ENCODE measurements at regions not wholly inside any gene's neighbourhood (a gene's known extent, or its start where the extent isn't known, plus 50 kb on each side); places are given as distances from the start of the nearest gene placed in this dataset.

DNA sequence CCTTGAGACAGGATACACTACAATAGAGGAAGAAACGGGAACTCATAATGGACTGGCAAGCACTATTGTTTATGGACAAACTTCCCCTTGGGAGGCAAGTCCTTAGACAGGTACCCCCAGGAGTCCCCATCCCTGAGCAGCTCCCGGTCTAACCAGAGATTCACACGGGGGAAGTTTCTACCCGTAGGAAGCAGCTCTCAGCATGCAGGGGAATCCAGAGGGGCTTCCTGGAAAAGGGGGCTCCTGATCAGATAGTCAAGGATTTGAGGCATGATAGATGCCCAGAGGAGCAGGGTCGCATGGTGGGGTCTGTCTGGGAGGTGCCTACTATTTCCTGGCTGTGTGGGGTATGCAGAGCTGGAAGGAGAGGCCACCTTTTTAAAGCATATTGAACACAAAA lies 282.4 kb upstream of the RTL1 start:
- no peaks in the 10 kb centered on the region for H3K36me3 ChIP-seq (ENCODE audit: control insufficient read depth, insufficient read depth, low read length)
- H3K4me3 ChIP-seq (ENCODE audit: low read depth, low read length): no peak overlapping the region
- H3K27me3 ChIP-seq (ENCODE audit: control insufficient read depth, insufficient read depth, low read length): peaks cover 12% of the 10 kb centered on the region
- DNase-seq (ENCODE audit: low read depth): no peak
- TF ChIP-seq, protein P1, sequence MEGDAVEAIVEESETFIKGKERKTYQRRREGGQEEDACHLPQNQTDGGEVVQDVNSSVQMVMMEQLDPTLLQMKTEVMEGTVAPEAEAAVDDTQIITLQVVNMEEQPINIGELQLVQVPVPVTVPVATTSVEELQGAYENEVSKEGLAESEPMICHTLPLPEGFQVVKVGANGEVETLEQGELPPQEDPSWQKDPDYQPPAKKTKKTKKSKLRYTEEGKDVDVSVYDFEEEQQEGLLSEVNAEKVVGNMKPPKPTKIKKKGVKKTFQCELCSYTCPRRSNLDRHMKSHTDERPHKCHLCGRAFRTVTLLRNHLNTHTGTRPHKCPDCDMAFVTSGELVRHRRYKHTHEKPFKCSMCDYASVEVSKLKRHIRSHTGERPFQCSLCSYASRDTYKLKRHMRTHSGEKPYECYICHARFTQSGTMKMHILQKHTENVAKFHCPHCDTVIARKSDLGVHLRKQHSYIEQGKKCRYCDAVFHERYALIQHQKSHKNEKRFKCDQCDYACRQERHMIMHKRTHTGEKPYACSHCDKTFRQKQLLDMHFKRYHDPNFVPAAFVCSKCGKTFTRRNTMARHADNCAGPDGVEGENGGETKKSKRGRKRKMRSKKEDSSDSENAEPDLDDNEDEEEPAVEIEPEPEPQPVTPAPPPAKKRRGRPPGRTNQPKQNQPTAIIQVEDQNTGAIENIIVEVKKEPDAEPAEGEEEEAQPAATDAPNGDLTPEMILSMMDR (IDR thresholded peaks at IDR 0.05; ENCODE audit: insufficient read depth, low read length, poor library complexity, severe bottlenecking): no peak

DNA sequence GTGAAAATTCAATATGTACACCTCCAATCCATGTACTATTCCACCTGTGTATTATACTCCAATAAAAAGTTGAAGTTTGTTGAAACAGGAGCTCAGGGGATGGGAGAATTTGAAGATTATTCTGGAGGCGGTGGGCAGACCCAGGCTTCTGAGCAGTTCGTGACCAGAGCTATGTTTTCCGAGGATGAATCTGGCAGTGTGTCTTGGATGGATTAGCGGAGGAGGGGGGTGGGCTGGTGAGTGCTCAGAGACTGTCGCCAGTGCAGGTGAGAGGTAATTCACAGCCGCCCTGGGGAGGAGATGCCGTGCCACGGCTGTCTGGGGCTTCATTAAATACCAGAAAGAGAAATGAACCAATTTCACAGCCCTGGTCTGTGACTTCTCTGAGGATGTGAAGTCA lies 283.0 kb upstream of the RTL1 start:
- no peak for DNase-seq (ENCODE audit: low read depth)
- TF ChIP-seq, protein P1 (IDR thresholded peaks at IDR 0.05; ENCODE audit: insufficient read depth, low read length, poor library complexity, severe bottlenecking): no peak

DNA sequence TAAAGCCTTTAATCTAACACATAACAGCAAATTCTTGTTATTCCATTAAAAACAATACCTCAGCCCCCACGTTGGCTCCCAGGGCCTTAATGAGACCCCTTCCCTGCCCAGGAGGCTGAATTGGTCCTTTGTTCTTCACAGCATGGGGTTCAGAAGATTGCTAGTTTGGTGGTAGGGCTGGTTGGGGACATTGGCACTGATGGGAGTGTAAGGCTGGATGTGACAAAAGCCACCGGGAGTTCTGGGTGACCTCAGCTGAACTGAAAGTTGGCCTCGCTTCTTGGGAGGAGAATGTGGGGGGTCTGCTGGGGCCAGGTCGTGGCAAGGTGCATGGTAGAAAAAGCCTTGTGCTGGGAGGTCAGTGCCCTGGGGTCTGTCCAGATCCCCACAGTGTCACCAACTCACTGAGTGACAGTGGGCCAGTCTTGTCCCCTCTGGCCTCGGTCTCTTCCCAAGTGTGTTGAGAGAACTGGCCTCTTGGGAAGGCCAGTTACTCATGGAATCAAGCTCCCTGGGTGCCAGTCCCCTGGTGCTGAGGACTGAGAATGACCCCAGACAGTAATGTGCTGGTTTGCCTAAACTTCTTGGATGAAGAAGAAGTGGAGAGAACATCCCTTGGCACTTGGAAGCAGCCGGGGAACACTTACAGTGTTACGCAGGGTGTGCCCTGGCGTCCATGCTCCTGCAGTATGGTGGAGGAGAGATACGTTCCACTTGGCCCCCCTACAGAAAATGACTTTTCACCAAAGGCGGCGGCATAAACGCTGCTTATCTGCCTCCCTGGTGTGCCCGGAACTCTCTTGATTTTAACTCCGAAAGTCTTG lies 283.7 kb upstream of the RTL1 start:
- TF ChIP-seq, protein P1 (IDR thresholded peaks at IDR 0.05; ENCODE audit: insufficient read depth, low read length, poor library complexity, severe bottlenecking): no peak
- no peak for DNase-seq (ENCODE audit: low read depth)

More for the DNA sequence above, 283.0 kb upstream of the RTL1 start:
- H3K36me3 ChIP-seq (ENCODE audit: control insufficient read depth, insufficient read depth, low read length): no peaks in the 10 kb centered on the region
- no peak overlapping the region for H3K4me3 ChIP-seq (ENCODE audit: low read depth, low read length)
- peaks cover 12% of the 10 kb centered on the region for H3K27me3 ChIP-seq (ENCODE audit: control insufficient read depth, insufficient read depth, low read length)

DNA sequence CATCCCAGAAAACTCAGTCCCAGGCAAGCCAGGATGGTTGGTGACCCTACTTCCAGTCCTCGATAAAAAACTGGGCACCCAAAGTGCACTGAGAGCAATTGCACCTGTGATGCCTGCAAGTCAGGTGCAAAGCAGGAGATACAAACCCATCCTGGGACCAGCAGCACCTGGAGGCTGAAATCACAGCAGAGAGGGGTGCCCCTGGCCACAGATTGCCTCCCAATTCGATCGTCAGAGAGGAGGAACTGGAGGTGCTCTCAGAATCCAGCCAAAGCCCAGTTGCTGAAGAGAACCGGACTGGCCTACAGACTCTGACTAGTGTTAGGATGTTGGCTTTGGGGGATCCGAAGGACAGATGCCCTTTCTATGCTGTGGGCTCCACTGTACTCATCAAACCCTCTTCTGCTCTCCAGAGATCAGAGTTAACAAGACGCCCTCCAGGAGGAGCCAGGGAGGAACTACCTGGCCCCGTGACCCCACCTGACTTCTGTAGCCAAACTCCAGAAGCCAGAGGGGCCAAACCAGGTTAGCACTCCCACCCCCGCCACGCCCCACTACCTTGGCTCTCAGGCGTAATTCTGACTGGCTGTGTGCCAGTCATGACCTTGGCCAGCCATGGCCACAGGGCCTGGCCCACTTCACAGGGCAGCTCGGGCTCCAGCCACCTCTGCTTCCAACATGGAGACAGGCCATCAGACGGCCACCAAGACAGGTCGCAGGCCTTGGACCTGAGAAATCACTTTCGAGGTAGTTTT lies 284.5 kb upstream of the RTL1 start:
- Histone ChIP-seq H3K4me3 (ENCODE audit: low read depth, low read length) (no peak overlapping the region), H3K27me3 (ENCODE audit: control insufficient read depth, insufficient read depth, low read length) (peaks cover 9% of the 10 kb centered on the region), H3K36me3 (ENCODE audit: control insufficient read depth, insufficient read depth, low read length) (no peaks in the 10 kb centered on the region)
- no peak for DNase-seq (ENCODE audit: low read depth)
- TF ChIP-seq, protein P1 (IDR thresholded peaks at IDR 0.05; ENCODE audit: insufficient read depth, low read length, poor library complexity, severe bottlenecking): no peak

More for the DNA sequence above, 283.7 kb upstream of the RTL1 start:
- Histone ChIP-seq H3K27me3 (ENCODE audit: control insufficient read depth, insufficient read depth, low read length) (peaks cover 12% of the 10 kb centered on the region), H3K4me3 (ENCODE audit: low read depth, low read length) (no peak overlapping the region), H3K36me3 (ENCODE audit: control insufficient read depth, insufficient read depth, low read length) (no peaks in the 10 kb centered on the region)

DNA sequence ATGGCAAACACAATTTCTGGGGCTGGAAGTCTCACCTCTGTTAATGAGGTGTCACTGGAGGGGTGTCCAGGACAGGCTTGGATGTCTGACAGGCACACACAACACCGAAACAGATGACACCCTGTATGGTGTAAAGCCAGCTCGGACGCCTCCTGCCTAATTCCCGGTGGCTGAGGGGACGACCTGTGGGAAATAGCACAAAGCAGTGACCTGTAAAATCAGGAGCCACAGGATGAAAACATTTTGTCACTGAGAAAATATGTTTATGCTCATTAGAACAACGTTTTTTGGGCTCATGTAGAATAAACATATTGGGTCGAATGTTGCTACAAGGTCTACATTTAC lies 285.0 kb upstream of the RTL1 start:
- TF ChIP-seq, protein P1 (IDR thresholded peaks at IDR 0.05; ENCODE audit: insufficient read depth, low read length, poor library complexity, severe bottlenecking): no peak
- no peak for DNase-seq (ENCODE audit: low read depth)
- H3K4me3 ChIP-seq (ENCODE audit: low read depth, low read length): no peak overlapping the region
- no peaks in the 10 kb centered on the region for H3K36me3 ChIP-seq (ENCODE audit: control insufficient read depth, insufficient read depth, low read length)
- H3K27me3 ChIP-seq (ENCODE audit: control insufficient read depth, insufficient read depth, low read length): peaks cover 9% of the 10 kb centered on the region

Data from kidney epithelial cell (primary cell).